Stimulated activated CD4-positive, alpha-beta T cell treated with anti-CD3 and anti-CD28 coated beads, Interleukin-2, amount 100 ng/mL, for 24 hours (primary cell): ENCODE measurements at regions not wholly inside any gene's neighbourhood (a gene's known extent, or its start where the extent isn't known, plus 50 kb on each side); places are given as distances from the start of the nearest gene placed in this dataset.

ENCODE experiments used
- DNase-seq, 2 donors: peaks; one replicate each; pipeline ENCODE4 v3.0.0-alpha.2; 2020

- no peak for DNase-seq
Observed at GRCh38 chr18:40075616-40076015, 1879.4 kb upstream of the PIK3C3 start.

- no peak for DNase-seq
Observed at GRCh38 chr18:40072761-40073160, 1882.3 kb upstream of the PIK3C3 start.

- no peak for DNase-seq
Observed at GRCh38 chr18:40066368-40066767, 1888.7 kb upstream of the PIK3C3 start.

- DNase-seq, result no peak
Observed at GRCh38 chr18:40063488-40063887, 1891.5 kb upstream of the PIK3C3 start.

- DNase-seq, result no peak
Observed at GRCh38 chr18:40061086-40061485, 1893.9 kb upstream of the PIK3C3 start.

GRCh38 chr18:40060562-40060961 is 1894.5 kb upstream of the PIK3C3 start:
- no peak for DNase-seq

GRCh38 chr18:40058811-40059570 is 1896.0 kb upstream of the PIK3C3 start:
- no peak for DNase-seq

- DNase-seq, result no peak
Observed at GRCh38 chr18:40056079-40056692, 1898.8 kb upstream of the PIK3C3 start.

GRCh38 chr18:40055262-40055661 is 1899.8 kb upstream of the PIK3C3 start:
- DNase-seq, result no peak

GRCh38 chr18:40049716-40050115 is 1905.3 kb upstream of the PIK3C3 start:
- no peak for DNase-seq

GRCh38 chr18:40048886-40049650 is 1906.0 kb upstream of the PIK3C3 start:
- DNase-seq, result no peak

- DNase-seq, result no peak
Observed at GRCh38 chr18:40048253-40048652, 1906.8 kb upstream of the PIK3C3 start.

- no peak for DNase-seq
Observed at GRCh38 chr18:40046596-40046995, 1908.4 kb upstream of the PIK3C3 start.

- no peak for DNase-seq
Observed at GRCh38 chr18:40041951-40042350, 1913.1 kb upstream of the PIK3C3 start.

- DNase-seq, result no peak
Observed at GRCh38 chr18:40040574-40040973, 1914.5 kb upstream of the PIK3C3 start.

GRCh38 chr18:40037356-40037755 is 1917.7 kb upstream of the PIK3C3 start:
- no peak for DNase-seq

GRCh38 chr18:40036861-40037260 is 1918.2 kb upstream of the PIK3C3 start:
- DNase-seq, result no peak

GRCh38 chr18:40035966-40036365 is 1919.1 kb upstream of the PIK3C3 start:
- no peak for DNase-seq

- no peak for DNase-seq
Observed at GRCh38 chr18:40032076-40032475, 1923.0 kb upstream of the PIK3C3 start.

- no peak for DNase-seq
Observed at GRCh38 chr18:40031435-40031834, 1923.6 kb upstream of the PIK3C3 start.

GRCh38 chr18:40019797-40020392 is 1935.1 kb upstream of the PIK3C3 start:
- no peak for DNase-seq

GRCh38 chr18:40018266-40018665 is 1936.8 kb upstream of the PIK3C3 start:
- no peak for DNase-seq

- DNase-seq, result no peak
Observed at GRCh38 chr18:40017021-40017420, 1938.0 kb upstream of the PIK3C3 start.

- no peak for DNase-seq
Observed at GRCh38 chr18:40016405-40016804, 1938.6 kb upstream of the PIK3C3 start.
